Activated CD8-positive, alpha-beta T cell treated with anti-CD3 and anti-CD28 coated beads for 36 hours (primary cell): ENCODE measurements at regions not wholly inside any gene's neighbourhood (a gene's known extent, or its start where the extent isn't known, plus 50 kb on each side); places are given as distances from the start of the nearest gene placed in this dataset.

Experiments
- ATAC-seq: fragments of 200-7000 bp; cut with Tn5 transposase; one replicate; pipeline ENCODE4 v1.10.0; 2021; ENCODE audit warnings: mild to moderate bottlenecking, moderate library complexity
- CTCF ChIA-PET: fragments of 350-600 bp; sonication (Branson Sonifier 250); formaldehyde crosslinking; loops from one replicate; lab custom pipeline; 2021; ENCODE audit warnings: antibody characterized with exemption; lab: Charles Lee
- POLR2A ChIA-PET: fragments of 350-600 bp; sonication (Branson Sonifier 250); formaldehyde crosslinking; loops from one replicate; lab custom pipeline; 2021; ENCODE audit warnings: antibody characterized with exemption; lab: Charles Lee
- DNase-seq: peaks from one replicate; pipeline ENCODE4 v3.0.0-alpha.2; 2020
- H3K27ac Mint-ChIP-seq: one replicate; pipeline ENCODE4 v1.8.0; 2021; ENCODE audit warnings: mild to moderate bottlenecking, mixed read lengths
- H3K27me3 Mint-ChIP-seq: one replicate; pipeline ENCODE4 v1.8.0; 2021; ENCODE audit warnings: mixed read lengths
- H3K36me3 Mint-ChIP-seq: one replicate; pipeline ENCODE4 v1.8.0; 2021; ENCODE audit warnings: low read depth, mixed read lengths
- H3K4me1 Mint-ChIP-seq: one replicate; pipeline ENCODE4 v1.8.0; 2021; ENCODE audit warnings: low read depth, mixed read lengths
- H3K4me3 Mint-ChIP-seq: one replicate; pipeline ENCODE4 v1.8.0; 2021; ENCODE audit warnings: mild to moderate bottlenecking, moderate library complexity, mixed read lengths
- H3K9me3 Mint-ChIP-seq: one replicate; pipeline ENCODE4 v1.8.0; 2021; ENCODE audit warnings: mixed read lengths
- intact Hi-C: fragments of 100-400 bp; cut with micrococcal nuclease; formaldehyde crosslinking; loops from one replicate; pipeline ENCODE4 v1.10.0; 2022
- TF ChIP-seq, protein P1 (sequence below): fragments of 200-600 bp; IDR thresholded peaks from one replicate; pipeline ENCODE4 v1.8.0; 2022; ENCODE audit warnings: antibody characterized with exemption, mild to moderate bottlenecking

GRCh38 chr10:118167056-118167700 lies 120.4 kb upstream of the RAB11FIP2 start:
- no peaks in the 10 kb centered on the region for H3K9me3 Mint-ChIP-seq
- no peak overlapping the region for H3K27ac Mint-ChIP-seq
- TF ChIP-seq, protein P1, sequence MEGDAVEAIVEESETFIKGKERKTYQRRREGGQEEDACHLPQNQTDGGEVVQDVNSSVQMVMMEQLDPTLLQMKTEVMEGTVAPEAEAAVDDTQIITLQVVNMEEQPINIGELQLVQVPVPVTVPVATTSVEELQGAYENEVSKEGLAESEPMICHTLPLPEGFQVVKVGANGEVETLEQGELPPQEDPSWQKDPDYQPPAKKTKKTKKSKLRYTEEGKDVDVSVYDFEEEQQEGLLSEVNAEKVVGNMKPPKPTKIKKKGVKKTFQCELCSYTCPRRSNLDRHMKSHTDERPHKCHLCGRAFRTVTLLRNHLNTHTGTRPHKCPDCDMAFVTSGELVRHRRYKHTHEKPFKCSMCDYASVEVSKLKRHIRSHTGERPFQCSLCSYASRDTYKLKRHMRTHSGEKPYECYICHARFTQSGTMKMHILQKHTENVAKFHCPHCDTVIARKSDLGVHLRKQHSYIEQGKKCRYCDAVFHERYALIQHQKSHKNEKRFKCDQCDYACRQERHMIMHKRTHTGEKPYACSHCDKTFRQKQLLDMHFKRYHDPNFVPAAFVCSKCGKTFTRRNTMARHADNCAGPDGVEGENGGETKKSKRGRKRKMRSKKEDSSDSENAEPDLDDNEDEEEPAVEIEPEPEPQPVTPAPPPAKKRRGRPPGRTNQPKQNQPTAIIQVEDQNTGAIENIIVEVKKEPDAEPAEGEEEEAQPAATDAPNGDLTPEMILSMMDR = no peak
- H3K4me1 Mint-ChIP-seq = no peaks in the 10 kb centered on the region
- peaks cover 9% of the 10 kb centered on the region for H3K27me3 Mint-ChIP-seq
- no peak overlapping the region for H3K4me3 Mint-ChIP-seq
- intact Hi-C loops = no loop called here
- no peak for ATAC-seq
- no peaks in the 10 kb centered on the region for H3K36me3 Mint-ChIP-seq
- no peak for DNase-seq
- CTCF ChIA-PET = no interaction called here
- POLR2A ChIA-PET = no interaction called here

DNA sequence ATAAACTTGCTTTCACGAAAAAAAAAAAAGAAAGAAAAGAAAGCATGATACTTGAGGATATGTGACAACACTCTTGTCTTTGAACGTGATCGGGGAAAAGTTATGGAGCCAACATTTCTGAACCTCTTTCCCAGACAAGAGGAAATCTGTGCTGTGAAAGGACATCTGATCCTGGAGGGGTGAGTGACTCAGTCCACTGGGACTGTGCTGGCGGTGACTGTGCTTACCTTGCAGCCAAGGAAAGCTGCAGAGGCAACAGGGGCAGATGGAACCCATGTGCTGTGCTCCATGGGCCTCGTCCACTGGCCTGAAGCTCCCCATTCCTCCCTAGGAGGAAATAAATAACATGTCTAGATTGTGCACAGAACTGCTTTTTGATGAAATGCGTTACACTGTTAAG lies 116.5 kb upstream of the RAB11FIP2 start:
- TF ChIP-seq, protein P1 = no peak
- intact Hi-C loops = no loop called here
- no peaks in the 10 kb centered on the region for H3K9me3 Mint-ChIP-seq
- H3K27me3 Mint-ChIP-seq = peaks cover 8% of the 10 kb centered on the region
- ChIA-PET CTCF (no interaction called here), POLR2A (no interaction called here)
- no peaks in the 10 kb centered on the region for H3K4me1 Mint-ChIP-seq
- DNase-seq (no peak), ATAC-seq (no peak)
- H3K27ac Mint-ChIP-seq = no peak overlapping the region
- no peak overlapping the region for H3K4me3 Mint-ChIP-seq
- H3K36me3 Mint-ChIP-seq = no peaks in the 10 kb centered on the region

DNA sequence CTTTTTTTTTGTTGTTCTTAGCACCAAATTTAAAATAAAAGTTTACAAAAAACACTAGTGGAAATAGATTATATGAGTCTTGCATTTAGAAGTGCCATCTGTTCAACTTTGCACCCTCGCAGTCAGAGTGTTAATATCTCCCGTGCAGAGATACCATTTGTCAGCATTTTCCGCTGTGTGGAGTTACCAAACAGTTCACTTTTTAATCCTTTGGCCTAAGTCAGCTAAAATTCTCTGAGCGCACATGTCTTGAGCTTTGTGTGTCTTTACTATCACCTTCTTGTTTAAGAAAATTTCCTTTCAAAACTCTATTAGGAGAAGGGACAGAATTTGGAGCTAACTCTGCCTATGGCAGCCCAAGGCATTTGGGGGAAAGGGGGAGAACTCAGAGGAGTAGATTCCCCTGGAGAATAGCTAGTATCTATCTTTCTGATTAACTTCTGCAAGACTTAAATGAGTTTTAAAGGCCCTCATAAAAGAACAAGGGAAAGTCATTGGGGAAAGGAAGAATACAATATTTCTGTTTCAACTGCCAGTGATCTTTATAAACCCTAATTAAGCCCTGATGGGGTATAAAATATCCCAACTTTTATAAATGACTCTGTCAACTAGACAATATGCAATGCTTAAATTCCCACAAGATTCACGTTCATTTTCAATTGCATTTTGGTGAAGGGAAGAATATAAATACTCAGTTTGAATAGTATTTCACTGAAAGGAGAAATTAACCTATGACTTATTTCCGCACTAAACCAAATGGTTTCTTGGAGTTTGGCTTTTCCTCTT lies 114.9 kb upstream of the RAB11FIP2 start:
- POLR2A ChIA-PET = no interaction called here
- peaks cover 3% of the 10 kb centered on the region for H3K27me3 Mint-ChIP-seq
- no peak overlapping the region for H3K4me3 Mint-ChIP-seq
- intact Hi-C loops = no loop called here
- CTCF ChIA-PET = interaction anchor here (1.2 kb wide), 1 partner anchor 56 kb away, joined by 3 read pairs; no protein-coding TSS in a partner anchor
- H3K36me3 Mint-ChIP-seq = no peaks in the 10 kb centered on the region
- no peak overlapping the region for H3K27ac Mint-ChIP-seq
- ATAC-seq (no peak), DNase-seq (no peak)
- no peaks in the 10 kb centered on the region for H3K9me3 Mint-ChIP-seq
- no peaks in the 10 kb centered on the region for H3K4me1 Mint-ChIP-seq
- TF ChIP-seq, protein P1 = no peak

- DNase-seq = no peak
- intact Hi-C loops = no loop called here
- POLR2A ChIA-PET = no interaction called here
- no peaks in the 10 kb centered on the region for H3K36me3 Mint-ChIP-seq
- no peak for ATAC-seq
- H3K4me1 Mint-ChIP-seq = no peaks in the 10 kb centered on the region
- peaks cover 8% of the 10 kb centered on the region for H3K27me3 Mint-ChIP-seq
- H3K4me3 Mint-ChIP-seq = no peak overlapping the region
- H3K27ac Mint-ChIP-seq = no peak overlapping the region
- H3K9me3 Mint-ChIP-seq = peaks cover 6% of the 10 kb centered on the region
- CTCF ChIA-PET = no interaction called here
- TF ChIP-seq, protein P1 = no peak
Measured at GRCh38 chr10:118153287-118153686, 106.5 kb upstream of the RAB11FIP2 start.

- intact Hi-C loops = no loop called here
- Mint-ChIP-seq H3K27ac (no peak overlapping the region), H3K27me3 (peaks cover 8% of the 10 kb centered on the region), H3K4me3 (no peak overlapping the region), H3K36me3 (no peaks in the 10 kb centered on the region), H3K4me1 (no peaks in the 10 kb centered on the region), H3K9me3 (peaks cover 6% of the 10 kb centered on the region)
- TF ChIP-seq, protein P1 = no peak
- DNase-seq = no peak
- ATAC-seq = no peak
- ChIA-PET POLR2A (no interaction called here), CTCF (no interaction called here)
Measured at GRCh38 chr10:118151461-118151860, 104.7 kb upstream of the RAB11FIP2 start.
